ENCODE measurements at regions not wholly inside any gene's neighbourhood (a gene's known extent, or its start where the extent isn't known, plus 50 kb on each side); places are given as distances from the start of the nearest gene placed in this dataset.
A peak's percentile ranks its signal among the peaks of the same experiment; 100 is the strongest.

DNA sequence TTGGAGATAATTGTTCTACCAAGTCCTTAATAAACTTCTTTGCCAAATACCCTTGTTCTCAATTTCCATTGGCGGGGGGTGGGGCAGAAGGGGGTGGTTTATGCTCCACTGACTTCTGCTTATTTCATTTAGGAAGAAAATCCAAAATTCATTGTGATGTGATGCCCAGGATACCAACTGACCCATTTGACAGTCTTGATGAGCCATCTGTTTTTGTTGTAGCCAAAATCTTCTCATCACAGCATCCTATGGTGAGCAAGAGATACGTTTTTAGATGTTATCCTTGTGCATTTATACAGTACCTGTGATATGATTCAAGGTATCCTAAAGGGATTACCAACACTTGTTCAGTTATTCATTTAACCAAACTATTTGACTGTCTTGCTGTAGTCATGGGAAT is 108.5 kb upstream of the BMP5 start:
- Histone ChIP-seq H3K4me3 (no peak overlapping the region), H3K4me1 (no peaks in the 10 kb centered on the region), H3K36me3 (no peaks in the 10 kb centered on the region), H3K27ac (replicated peaks) (no peak overlapping the region), H3K9me3 (replicated peaks) (no peaks in the 10 kb centered on the region), H3K27me3 (ENCODE audit: low read depth) (no peaks in the 10 kb centered on the region)
- intact Hi-C loops (cut with micrococcal nuclease): loop anchor here (5.0 kb wide), 1 partner anchor 308 kb away; no protein-coding TSS in a partner anchor
- DNase-seq: no peak
- no peak for TF ChIP-seq CTCF (IDR thresholded peaks at IDR 0.05; ENCODE audit: borderline replicate concordance)

- Histone ChIP-seq H3K9me3 (replicated peaks) (no peaks in the 10 kb centered on the region), H3K27me3 (ENCODE audit: low read depth) (no peaks in the 10 kb centered on the region), H3K4me1 (no peaks in the 10 kb centered on the region), H3K4me3 (no peak overlapping the region), H3K36me3 (no peaks in the 10 kb centered on the region), H3K27ac (replicated peaks) (no peak overlapping the region)
- DNase-seq: no peak
- intact Hi-C loops (cut with micrococcal nuclease): loop anchor here (5.0 kb wide), 1 partner anchor 311 kb away; no protein-coding TSS in a partner anchor
- TF ChIP-seq CTCF (IDR thresholded peaks at IDR 0.05; ENCODE audit: borderline replicate concordance): no peak
Observed at GRCh38 chr6:55981660-55982059, 106.3 kb upstream of the BMP5 start.

DNA sequence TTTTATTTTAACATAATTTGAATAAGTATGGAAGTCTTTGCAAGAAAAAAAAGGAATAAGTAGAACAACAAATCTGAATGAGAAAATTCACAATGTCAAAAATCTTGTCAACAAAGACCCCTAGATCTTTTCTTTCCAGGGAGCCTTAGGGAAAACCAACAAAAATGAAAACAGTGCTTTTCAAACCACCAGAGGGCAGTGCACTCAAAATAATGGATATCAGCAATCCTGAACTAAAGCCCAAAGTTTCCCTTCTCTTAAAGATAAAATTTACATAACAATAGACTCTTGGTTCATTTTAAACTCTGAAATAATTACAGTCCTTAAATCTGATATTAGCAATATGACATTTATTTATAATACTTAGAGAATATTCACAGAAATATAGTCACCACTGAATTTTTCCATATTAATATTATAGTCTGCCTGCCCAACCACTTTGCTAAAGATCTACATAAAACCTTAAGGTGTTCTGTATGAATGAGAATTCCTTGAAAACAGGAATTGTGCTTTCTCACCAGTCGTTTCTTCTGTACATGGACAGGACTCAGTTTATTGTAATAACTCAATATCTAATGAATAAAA is 105.3 kb upstream of the BMP5 start:
- Histone ChIP-seq H3K36me3 (no peaks in the 10 kb centered on the region), H3K27ac (replicated peaks) (no peak overlapping the region), H3K4me3 (no peak overlapping the region), H3K4me1 (no peaks in the 10 kb centered on the region), H3K9me3 (replicated peaks) (no peaks in the 10 kb centered on the region), H3K27me3 (ENCODE audit: low read depth) (no peaks in the 10 kb centered on the region)
- no peak for DNase-seq
- intact Hi-C loops (cut with micrococcal nuclease): loop anchor here (5.0 kb wide), 1 partner anchor 312 kb away; no protein-coding TSS in a partner anchor
- peak; percentile 75 for TF ChIP-seq CTCF (IDR thresholded peaks at IDR 0.05; ENCODE audit: borderline replicate concordance)

DNA sequence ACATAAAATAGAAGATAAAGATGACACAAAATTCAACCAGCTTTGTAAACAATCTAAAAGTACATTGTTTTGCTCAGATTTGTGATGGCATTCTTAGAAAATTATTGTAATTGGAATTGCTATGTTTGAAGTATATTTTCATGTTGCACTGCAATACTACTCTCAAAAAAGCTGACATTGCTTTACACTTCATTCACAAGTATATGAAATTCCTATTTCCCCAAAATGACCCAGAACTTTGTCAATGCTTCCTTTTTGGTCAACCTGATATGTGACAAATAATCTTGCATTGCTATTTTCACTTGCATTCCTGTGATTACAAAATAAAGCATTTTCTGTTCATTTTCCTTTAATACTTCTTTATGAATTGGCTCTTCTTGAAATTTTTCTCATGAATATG is 104.1 kb upstream of the BMP5 start:
- H3K27me3 ChIP-seq (ENCODE audit: low read depth): no peaks in the 10 kb centered on the region
- no peak overlapping the region for H3K4me3 ChIP-seq
- H3K27ac ChIP-seq (replicated peaks): no peak overlapping the region
- H3K9me3 ChIP-seq (replicated peaks): no peaks in the 10 kb centered on the region
- TF ChIP-seq CTCF (IDR thresholded peaks at IDR 0.05; ENCODE audit: borderline replicate concordance): no peak
- no peaks in the 10 kb centered on the region for H3K36me3 ChIP-seq
- no peaks in the 10 kb centered on the region for H3K4me1 ChIP-seq
- intact Hi-C loops (cut with micrococcal nuclease): no loop called here
- DNase-seq: no peak

DNA sequence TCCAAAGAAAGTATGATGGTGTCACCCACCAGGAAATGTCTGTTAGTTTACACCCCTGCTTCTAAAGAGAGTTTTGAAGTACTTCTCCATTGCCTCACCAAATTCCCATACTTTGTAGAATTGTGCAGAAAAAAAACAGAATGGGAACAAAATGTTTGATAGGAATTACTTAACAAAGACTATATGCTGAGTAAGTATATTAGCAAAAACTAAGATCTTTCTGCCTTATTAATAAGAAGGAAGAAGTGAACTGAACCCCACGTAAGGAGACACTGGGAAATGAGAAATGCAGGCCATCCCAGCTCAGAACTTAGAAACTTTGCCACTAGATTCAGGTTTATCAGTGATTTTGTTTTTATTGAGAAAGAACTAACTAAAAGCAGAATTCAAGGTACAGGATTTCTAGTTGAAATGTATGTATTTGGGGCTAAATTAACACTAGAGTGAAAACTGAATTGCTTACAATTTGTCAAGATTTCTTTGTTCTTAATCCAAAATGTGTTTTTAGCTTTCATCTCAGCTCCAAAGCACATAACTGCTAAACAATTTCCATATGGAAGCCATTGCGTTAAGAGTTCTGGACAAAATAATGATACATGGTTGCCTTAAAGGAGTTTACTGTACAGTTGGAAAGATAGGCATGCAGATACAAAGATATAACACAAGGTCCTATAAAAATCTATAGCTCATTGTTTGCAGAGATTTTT is 102.7 kb upstream of the BMP5 start:
- Histone ChIP-seq H3K27ac (replicated peaks) (no peak overlapping the region), H3K27me3 (ENCODE audit: low read depth) (no peaks in the 10 kb centered on the region), H3K9me3 (replicated peaks) (no peaks in the 10 kb centered on the region), H3K4me3 (no peak overlapping the region), H3K4me1 (no peaks in the 10 kb centered on the region), H3K36me3 (no peaks in the 10 kb centered on the region)
- DNase-seq: no peak
- intact Hi-C loops (cut with micrococcal nuclease): no loop called here
- no peak for TF ChIP-seq CTCF (IDR thresholded peaks at IDR 0.05; ENCODE audit: borderline replicate concordance)
